GM19395 (cell line): ENCODE measurements at regions not wholly inside any gene's neighbourhood (a gene's known extent, or its start where the extent isn't known, plus 50 kb on each side); places are given as distances from the start of the nearest gene placed in this dataset.
A peak's percentile ranks its signal among the peaks of the same experiment; 100 is the strongest.

Experiments
- ATAC-seq: cut with Tn5 transposase; IDR thresholded peaks from one replicate; pipeline ENCODE4 v1.9.1; 2021; ENCODE audit warnings: mild to moderate bottlenecking, moderate library complexity; ENCODE audit not compliant: unreplicated experiment

DNA sequence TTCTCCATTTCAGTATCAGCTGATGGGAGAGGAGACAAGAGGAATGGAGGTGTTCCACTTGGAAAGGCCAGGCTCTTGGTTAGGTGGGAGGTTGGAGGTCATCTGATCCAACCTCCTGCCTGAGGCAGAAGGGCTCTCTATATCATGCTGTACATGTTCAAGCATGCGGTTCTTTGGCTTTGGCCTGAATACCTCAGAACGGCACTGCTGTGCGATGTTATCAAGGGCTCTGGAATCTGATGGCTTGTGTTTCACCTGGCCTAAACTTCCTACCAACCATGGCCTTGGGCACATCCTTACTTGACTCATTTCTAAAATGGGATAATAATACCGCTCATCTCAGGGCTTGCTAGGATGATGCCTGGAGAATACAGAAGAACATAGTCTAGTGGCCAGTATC, 90.1 kb upstream of the FAM169A start:
- no peak for ATAC-seq

DNA sequence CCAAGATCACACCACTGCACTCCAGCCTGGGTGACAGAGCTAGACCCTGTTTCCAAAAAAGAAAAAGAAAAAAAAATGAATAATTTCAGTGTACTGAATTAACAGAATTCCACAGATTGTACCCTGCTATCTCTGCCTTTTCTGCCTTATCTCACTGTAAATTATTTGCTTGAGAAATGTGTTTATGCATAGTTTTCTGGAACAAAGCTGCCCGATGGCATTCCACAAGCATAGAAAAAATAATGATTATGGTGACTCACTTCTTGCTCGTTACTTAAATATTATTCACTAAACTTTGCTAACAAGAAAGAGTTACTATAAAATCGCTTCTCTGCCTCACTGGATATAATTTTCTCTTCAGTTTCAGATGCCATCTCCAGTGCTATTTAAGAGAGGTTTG, 88.7 kb upstream of the FAM169A start:
- no peak for ATAC-seq

- ATAC-seq: no peak
Measured at GRCh38 chr5:74953937-74954720, 87.9 kb upstream of the FAM169A start.

- ATAC-seq: no peak
Measured at GRCh38 chr5:74953554-74953936, 87.4 kb upstream of the FAM169A start.

DNA sequence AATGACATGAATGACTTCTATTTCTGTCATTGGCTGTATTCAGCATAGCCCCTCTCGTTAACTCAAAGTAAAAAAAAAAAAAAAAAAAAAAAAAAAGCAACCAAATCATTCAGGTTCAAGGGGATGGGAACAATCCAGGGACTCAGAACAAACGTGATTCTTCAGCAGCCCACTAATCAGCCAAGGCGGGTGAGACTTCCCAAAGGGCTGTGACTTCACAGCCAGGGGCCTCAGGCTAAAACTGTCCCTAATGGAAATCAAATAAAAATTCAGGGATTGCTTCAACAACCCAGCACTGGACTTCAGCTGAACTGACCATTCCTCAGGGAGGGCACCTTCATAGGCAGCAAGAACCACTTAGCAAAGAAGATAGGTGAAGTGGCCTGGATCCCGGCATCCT, 86.2 kb upstream of the FAM169A start:
- no peak for ATAC-seq

DNA sequence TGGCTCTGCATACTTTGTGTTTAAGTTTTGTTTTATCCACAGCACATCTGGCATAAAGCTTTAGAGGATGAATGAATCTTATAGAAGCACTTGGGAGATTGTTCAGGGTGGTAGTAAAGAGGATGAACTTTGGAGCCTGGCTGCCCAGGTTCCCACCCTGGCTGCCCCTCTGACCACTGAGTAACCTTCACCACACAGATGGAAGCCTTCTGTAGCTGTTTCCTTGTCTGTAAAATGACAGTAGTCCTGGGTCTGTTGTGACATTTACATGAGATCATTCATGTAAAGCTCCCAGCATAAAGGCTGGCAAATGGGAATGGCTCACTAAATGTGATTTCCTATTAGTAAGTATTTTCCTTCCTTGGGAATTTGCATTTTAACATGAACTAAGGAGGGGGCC, 85.7 kb upstream of the FAM169A start:
- ATAC-seq: no peak

DNA sequence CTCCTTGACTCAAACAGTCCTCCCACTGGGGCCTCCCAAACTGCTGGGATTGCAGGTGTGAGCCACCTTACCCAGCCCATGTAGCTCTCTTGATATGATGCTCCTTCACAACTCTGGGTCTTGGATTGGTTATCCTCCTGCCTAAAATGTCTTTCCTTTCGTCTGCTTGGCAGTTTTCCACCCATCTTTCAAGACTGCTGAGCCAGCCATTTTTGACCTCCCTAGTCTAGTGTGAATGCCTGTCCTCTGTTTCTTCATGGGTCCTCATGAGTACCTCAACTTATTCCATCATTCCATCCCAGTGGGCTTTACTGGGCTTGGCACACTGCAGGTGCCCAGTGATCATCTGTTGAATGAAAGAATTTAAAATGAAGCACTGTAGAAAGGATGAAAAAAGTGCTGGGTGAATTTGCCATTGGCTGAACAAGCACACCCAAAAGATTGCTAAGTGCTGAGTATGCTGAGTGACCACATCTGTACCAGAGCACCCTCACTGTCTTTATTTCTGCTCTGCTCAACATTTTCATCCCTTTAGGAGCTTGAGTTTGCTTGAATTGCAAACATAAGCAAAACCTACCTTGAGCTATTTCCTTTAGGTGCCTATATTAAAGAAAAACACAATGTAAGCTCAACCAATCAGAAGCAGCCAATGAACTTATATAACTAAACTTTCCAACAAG, 84.8 kb upstream of the FAM169A start:
- no peak for ATAC-seq

DNA sequence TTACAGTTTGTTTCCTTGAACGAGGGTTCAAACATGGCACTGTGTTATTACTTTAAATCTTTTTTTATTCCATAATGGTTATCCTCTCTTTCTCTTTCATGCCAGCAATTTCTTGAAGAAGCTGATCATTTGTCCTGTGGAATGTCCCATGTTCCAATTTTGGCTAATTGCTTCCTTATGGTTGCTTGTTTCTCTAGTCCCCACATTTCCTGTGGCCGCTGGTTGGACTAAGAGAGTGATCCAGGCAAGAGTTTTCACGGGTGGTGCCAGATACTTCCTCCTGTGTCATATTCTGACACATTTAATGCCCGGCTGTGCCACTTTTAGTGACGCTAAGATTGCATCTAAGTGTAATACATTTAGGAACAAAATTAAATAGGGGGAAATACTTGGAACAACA, 83.8 kb upstream of the FAM169A start:
- no peak for ATAC-seq

DNA sequence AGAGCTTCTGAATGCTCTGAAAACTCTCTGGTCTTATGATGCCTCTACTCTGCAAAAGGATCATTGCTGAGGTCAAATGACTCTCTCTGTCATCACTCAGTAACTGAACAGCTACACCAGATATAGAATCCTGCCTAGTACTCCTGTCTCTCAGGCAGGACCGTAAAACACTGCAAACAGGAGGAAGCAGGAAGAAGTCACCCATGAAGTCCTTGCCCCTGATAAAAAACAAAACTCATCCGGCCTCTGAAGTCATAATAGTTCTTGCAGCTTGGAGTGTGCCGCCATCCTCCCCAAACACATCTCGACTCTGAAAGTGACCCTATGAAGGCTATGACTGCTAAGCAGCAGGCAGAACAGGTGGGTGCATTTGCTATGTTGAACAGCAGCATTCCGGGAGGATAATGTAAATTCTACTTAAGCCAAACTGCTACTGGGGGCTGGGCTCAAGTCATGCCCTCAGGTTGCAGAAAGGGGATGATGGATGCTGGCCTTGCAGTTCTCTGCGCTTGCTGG, 81.9 kb upstream of the FAM169A start:
- no peak for ATAC-seq

DNA sequence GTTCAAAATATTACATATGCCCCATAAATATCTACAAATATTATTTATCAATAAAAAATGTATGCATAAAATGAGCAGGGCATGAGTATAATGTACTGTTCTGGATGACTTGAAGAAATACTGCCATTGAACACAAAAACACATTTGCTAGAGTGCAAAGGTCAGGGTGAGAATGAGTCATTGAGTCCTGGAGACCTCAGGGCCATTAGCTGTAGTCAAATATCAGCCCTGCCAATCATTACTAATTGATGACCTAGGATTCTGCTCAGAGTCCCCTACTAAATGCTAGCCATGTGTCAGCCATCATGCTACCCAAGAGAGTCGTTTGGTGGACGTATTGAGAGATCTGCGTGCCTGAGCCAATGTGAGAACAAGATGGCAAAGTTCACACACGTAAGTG, 80.3 kb upstream of the FAM169A start:
- no peak for ATAC-seq

DNA sequence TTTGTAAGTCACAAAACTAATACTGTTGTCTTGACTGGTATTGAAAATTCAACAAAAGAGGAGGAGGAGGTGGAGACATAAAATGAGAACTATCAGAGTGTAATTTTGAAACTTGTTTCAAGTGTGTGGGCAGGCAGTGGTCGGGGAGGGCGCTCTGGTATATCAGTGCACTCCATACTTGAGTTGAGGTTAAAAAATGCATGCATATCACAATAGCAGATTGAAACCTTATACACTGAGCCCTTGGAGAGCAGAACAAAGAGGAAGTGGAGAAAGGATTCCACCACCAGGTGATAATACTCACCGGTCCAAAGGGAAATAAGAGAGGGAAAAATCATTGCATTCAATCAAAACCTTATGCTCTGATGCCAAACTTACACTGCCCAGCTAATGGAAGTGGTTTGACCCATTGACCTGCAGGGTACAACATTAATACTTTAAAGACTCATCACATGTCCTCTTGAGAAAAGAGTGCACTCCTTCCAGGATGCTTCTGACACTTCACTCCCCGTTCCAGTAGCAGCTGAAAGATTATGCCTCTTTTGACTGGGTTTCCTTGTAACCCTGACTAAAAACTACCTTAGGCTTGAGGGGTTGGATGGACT, 79.5 kb upstream of the FAM169A start:
- peak; percentile 91 for ATAC-seq

DNA sequence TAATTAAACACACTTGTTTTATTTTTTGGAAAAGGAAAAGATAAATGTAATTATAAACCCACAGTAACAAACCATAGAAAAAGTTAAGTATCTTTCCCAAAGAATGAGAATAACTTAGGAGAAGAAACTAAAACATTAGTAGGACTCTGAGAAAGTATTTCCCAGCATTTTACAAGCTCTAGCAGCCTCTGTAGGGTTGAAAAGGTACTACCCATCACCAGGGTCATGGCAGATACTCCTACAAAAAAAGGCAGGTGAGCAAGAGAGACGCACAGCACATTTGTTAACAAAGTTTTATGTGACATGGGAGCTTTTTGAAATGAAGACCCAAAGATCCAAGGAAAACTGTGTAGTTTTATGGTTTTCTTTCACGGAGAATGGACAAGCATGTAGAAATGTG, 77.7 kb upstream of the FAM169A start:
- ATAC-seq: no peak

GRCh38 chr5:74942622-74943286, 76.6 kb upstream of the FAM169A start:
- ATAC-seq: no peak

GRCh38 chr5:74940782-74941353, 74.7 kb upstream of the FAM169A start:
- no peak for ATAC-seq

GRCh38 chr5:74938250-74938933, 72.2 kb upstream of the FAM169A start:
- ATAC-seq: no peak

GRCh38 chr5:74935752-74936091, 69.5 kb upstream of the FAM169A start:
- no peak for ATAC-seq

DNA sequence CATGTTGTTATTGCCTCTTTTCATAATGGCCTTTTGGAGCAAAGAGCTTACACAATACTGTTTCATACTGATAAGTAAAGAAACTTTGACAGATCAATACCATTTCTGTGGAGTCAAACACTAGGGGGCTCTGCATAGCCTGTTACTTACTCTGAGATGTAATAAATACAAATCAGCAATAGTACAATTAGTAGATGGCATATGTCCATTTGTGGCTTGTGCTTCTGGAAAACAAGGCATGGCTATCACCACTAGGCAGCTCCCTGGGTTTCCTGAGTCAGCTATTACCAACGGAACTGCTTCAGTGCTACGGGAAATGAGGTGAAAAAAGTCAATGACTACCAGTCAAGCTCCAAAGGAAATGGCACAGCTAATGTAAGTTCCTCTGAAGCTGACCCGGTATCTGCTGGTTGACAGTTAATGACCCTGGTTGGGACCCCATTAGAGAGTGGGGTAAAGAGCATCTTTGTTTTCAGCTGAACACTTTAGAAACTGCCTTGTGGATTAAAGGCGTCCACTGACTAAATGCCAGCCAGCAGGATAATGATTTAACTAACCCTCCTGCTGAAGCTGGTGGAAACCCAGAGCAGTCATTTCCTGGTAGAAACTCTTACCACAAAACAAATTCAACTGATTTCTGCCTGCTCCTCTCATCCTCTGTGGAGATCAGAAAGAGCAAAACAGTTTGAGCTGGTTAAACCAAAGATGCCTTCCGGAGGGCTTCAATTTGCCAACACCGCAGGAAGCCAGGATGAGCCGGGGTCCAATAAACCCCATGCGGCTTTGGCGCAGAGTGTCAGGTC, 69.0 kb upstream of the FAM169A start:
- peak; percentile 63 for ATAC-seq

- no peak for ATAC-seq
Measured at GRCh38 chr5:74927336-74927735, 61.1 kb upstream of the FAM169A start.

GRCh38 chr5:74919487-74919886, 53.3 kb upstream of the FAM169A start:
- no peak for ATAC-seq

DNA sequence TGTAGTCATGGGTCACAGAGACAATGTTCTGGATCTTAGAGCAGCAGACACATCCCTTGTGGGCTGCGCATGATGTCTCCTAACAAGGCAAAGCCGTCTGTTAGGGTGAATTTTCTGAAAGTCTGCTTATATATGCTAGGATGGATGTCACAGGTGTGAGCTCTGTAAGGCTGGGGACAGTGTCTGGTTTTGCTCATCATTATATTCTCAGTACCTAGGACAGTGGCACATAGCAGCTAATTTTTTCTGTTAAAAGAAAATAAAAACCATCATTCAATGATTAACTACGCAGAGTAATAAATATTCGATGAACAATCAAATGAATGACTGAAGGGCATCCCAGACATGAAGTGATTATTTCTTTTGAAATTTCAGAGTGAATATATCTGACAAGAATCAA, 52.9 kb upstream of the FAM169A start:
- no peak for ATAC-seq
